WTC11 (cell line): ENCODE measurements at regions not wholly inside any gene's neighbourhood (a gene's known extent, or its start where the extent isn't known, plus 50 kb on each side); places are given as distances from the start of the nearest gene placed in this dataset.

Source experiments
- ATAC-seq: fragments of 200-7000 bp; cut with Tn5 transposase; 2 replicates; pipeline ENCODE4 v1.10.0; 2021; ENCODE audit warnings: mild to moderate bottlenecking, moderate library complexity
- CTCF ChIA-PET: fragments of 300-600 bp; sonication (Branson Sonifier 250); formaldehyde crosslinking; loops from one replicate; lab custom pipeline; 2021; ENCODE audit warnings: antibody characterized with exemption; lab: Charles Lee
- POLR2A ChIA-PET: fragments of 350-600 bp; sonication (Branson Sonifier 250); formaldehyde crosslinking; loops from one replicate; lab custom pipeline; 2021; ENCODE audit warnings: antibody characterized with exemption; lab: Charles Lee
- DNase-seq: peaks from one replicate; pipeline ENCODE4 v3.0.0; 2021; ENCODE audit warnings: low spot score
- H3K27ac Mint-ChIP-seq: 2 replicates; pipeline ENCODE4 v1.8.0; 2021; ENCODE audit warnings: mixed read lengths
- H3K27me3 Mint-ChIP-seq: 2 replicates; pipeline ENCODE4 v1.8.0; 2021; ENCODE audit warnings: low read depth, mild to moderate bottlenecking, moderate library complexity, mixed read lengths
- H3K36me3 Mint-ChIP-seq: 2 replicates; pipeline ENCODE4 v1.8.0; 2021; ENCODE audit warnings: mixed read lengths
- H3K4me1 Mint-ChIP-seq: 2 replicates; pipeline ENCODE4 v1.8.0; 2022; ENCODE audit warnings: mixed read lengths
- H3K4me3 Mint-ChIP-seq: 2 replicates; pipeline ENCODE4 v1.8.0; 2021; ENCODE audit warnings: mild to moderate bottlenecking, moderate library complexity, mixed read lengths
- H3K9me3 Mint-ChIP-seq: 2 replicates; pipeline ENCODE4 v1.8.0; 2021; ENCODE audit warnings: mixed read lengths
- AFF4 ChIP-seq: sonication (generic); formaldehyde crosslinking; IDR thresholded peaks from 2 replicates; pipeline ENCODE4 v1.8.1; 2023; ENCODE audit warnings: mild to moderate bottlenecking, missing genetic modification reagents, borderline replicate concordance
- CREM ChIP-seq: sonication (generic); formaldehyde crosslinking; IDR thresholded peaks from 2 replicates; pipeline ENCODE4 v1.8.1; 2022; ENCODE audit warnings: mild to moderate bottlenecking, missing genetic modification reagents, moderate library complexity
- ELF4 ChIP-seq: sonication (generic); formaldehyde crosslinking; IDR thresholded peaks from 2 replicates; pipeline ENCODE4 v1.8.1; 2022; ENCODE audit warnings: low read depth, mild to moderate bottlenecking, moderate library complexity, missing genetic modification reagents
- ERG ChIP-seq: fragments of 250-450 bp; sonication (Bioruptor Pico); IDR thresholded peaks from 2 replicates; pipeline ENCODE4 v1.8.0; 2021; ENCODE audit warnings: mild to moderate bottlenecking
- ETV6 ChIP-seq: sonication (generic); formaldehyde crosslinking; IDR thresholded peaks from 2 replicates; pipeline ENCODE4 v1.8.1; 2022; ENCODE audit warnings: mild to moderate bottlenecking, missing genetic modification reagents
- FOXP1 ChIP-seq: sonication (generic); formaldehyde crosslinking; IDR thresholded peaks from 2 replicates; pipeline ENCODE4 v1.8.0; 2022; ENCODE audit warnings: missing genetic modification reagents, mild to moderate bottlenecking, moderate library complexity, borderline replicate concordance
- GRHL2 ChIP-seq: fragments of 250-450 bp; sonication (Bioruptor Pico); IDR thresholded peaks from 2 replicates; pipeline ENCODE4 v1.8.0; 2022; ENCODE audit warnings: mild to moderate bottlenecking, moderate library complexity; ENCODE audit not compliant: insufficient replicate concordance, severe bottlenecking
- IRF2 ChIP-seq: sonication (generic); formaldehyde crosslinking; IDR thresholded peaks from 2 replicates; pipeline ENCODE4 v1.8.0; 2022; ENCODE audit warnings: low read depth, missing genetic modification reagents, borderline replicate concordance
- KAT7 ChIP-seq: sonication (generic); formaldehyde crosslinking; IDR thresholded peaks from 2 replicates; pipeline ENCODE4 v1.8.1; 2023; ENCODE audit warnings: missing genetic modification reagents, mild to moderate bottlenecking, borderline replicate concordance
- MYBL2 ChIP-seq: sonication (generic); formaldehyde crosslinking; IDR thresholded peaks from 2 replicates; pipeline ENCODE4 v1.8.1; 2023; ENCODE audit warnings: mild to moderate bottlenecking, moderate library complexity, missing genetic modification reagents
- NFYB ChIP-seq: sonication (generic); formaldehyde crosslinking; conservative IDR thresholded peaks from 2 replicates; pipeline ENCODE4 v1.8.0; 2022; ENCODE audit warnings: low read depth, missing genetic modification reagents
- NR1H2 ChIP-seq: sonication (generic); formaldehyde crosslinking; IDR thresholded peaks from 2 replicates; pipeline ENCODE4 v1.9.0; 2021; ENCODE audit warnings: mild to moderate bottlenecking, moderate library complexity, missing genetic modification reagents
- OVOL2 ChIP-seq: fragments of 250-450 bp; sonication (Bioruptor Pico); IDR thresholded peaks from 2 replicates; pipeline ENCODE4 v1.9.0; 2021; ENCODE audit warnings: mild to moderate bottlenecking, borderline replicate concordance
- PRRX2 ChIP-seq: fragments of 250-450 bp; sonication (Bioruptor Pico); IDR thresholded peaks from 2 replicates; pipeline ENCODE4 v1.8.0; 2021; ENCODE audit warnings: mild to moderate bottlenecking
- RELA ChIP-seq: sonication (generic); formaldehyde crosslinking; IDR thresholded peaks from 2 replicates; pipeline ENCODE4 v1.8.1; 2022; ENCODE audit warnings: missing genetic modification reagents, mild to moderate bottlenecking, borderline replicate concordance
- SP1 ChIP-seq: sonication (generic); formaldehyde crosslinking; conservative IDR thresholded peaks from 2 replicates; pipeline ENCODE4 v1.8.1; 2022; ENCODE audit warnings: missing genetic modification reagents
- TCF7 ChIP-seq: sonication (generic); formaldehyde crosslinking; IDR thresholded peaks from 2 replicates; pipeline ENCODE4 v1.8.0; 2022; ENCODE audit warnings: mild to moderate bottlenecking, low read depth, missing genetic modification reagents, moderate library complexity
- TEAD1 ChIP-seq: sonication (generic); formaldehyde crosslinking; IDR thresholded peaks from 2 replicates; pipeline ENCODE4 v1.8.0; 2022; ENCODE audit warnings: mild to moderate bottlenecking, missing genetic modification reagents
- TP53 ChIP-seq: sonication (generic); formaldehyde crosslinking; IDR thresholded peaks from 2 replicates; pipeline ENCODE4 v1.8.1; 2023; ENCODE audit warnings: mild to moderate bottlenecking, missing genetic modification reagents
- USF1 ChIP-seq: sonication (generic); formaldehyde crosslinking; IDR thresholded peaks from 2 replicates; pipeline ENCODE4 v1.8.0; 2022; ENCODE audit warnings: mild to moderate bottlenecking, missing genetic modification reagents
- ZBTB43 ChIP-seq: sonication (generic); formaldehyde crosslinking; IDR thresholded peaks from 2 replicates; pipeline ENCODE4 v1.8.1; 2023; ENCODE audit warnings: mild to moderate bottlenecking, missing genetic modification reagents
- ZNF138 ChIP-seq: sonication (generic); formaldehyde crosslinking; conservative IDR thresholded peaks from 2 replicates; pipeline ENCODE4 v1.8.1; 2022; ENCODE audit warnings: mild to moderate bottlenecking, moderate library complexity, missing genetic modification reagents
- ZNF263 ChIP-seq: sonication (generic); formaldehyde crosslinking; IDR thresholded peaks from 2 replicates; pipeline ENCODE4 v1.8.1; 2022; ENCODE audit warnings: low read depth, mild to moderate bottlenecking, moderate library complexity, missing genetic modification reagents
- ZNF423 ChIP-seq: fragments of 250-450 bp; sonication (Bioruptor Pico); IDR thresholded peaks from 2 replicates; pipeline ENCODE4 v2.1.2; 2022; ENCODE audit warnings: mild to moderate bottlenecking, moderate library complexity

- Mint-ChIP-seq H3K36me3 (peaks cover 8% of the 10 kb centered on the region), H3K9me3 (peaks cover 13% of the 10 kb centered on the region), H3K27me3 (no peaks in the 10 kb centered on the region)
- no peak for TF ChIP-seq IRF2 (CRISPR knock-in tag)
- TF ChIP-seq, all 79 proteins: peak for 0
- CTCF ChIA-PET, result no interaction called here
- H3K27ac Mint-ChIP-seq, result no peak overlapping the region
- peaks cover 3% of the 10 kb centered on the region for H3K4me1 Mint-ChIP-seq
- DNase-seq (no peak), ATAC-seq (no peak)
- no peak overlapping the region for H3K4me3 Mint-ChIP-seq
- POLR2A ChIA-PET, result no interaction called here
These were observed 279.3 kb downstream of the SKIDA1 start for GRCh38 chr10:21246178-21246577.

- CTCF ChIA-PET, result no interaction called here
- no peak for TF ChIP-seq ZBTB43 (CRISPR knock-in tag)
- no peak for TF ChIP-seq NFYB (CRISPR knock-in tag)
- no peak for TF ChIP-seq ZNF423 (CRISPR knock-in tag)
- TF ChIP-seq TP53 (CRISPR knock-in tag), result no peak
- no peak for TF ChIP-seq CREM (CRISPR knock-in tag)
- no peak for TF ChIP-seq KAT7 (CRISPR knock-in tag)
- no peak for TF ChIP-seq MYBL2
- no peak for TF ChIP-seq ZNF263
- no peak for TF ChIP-seq ZNF138 (CRISPR knock-in tag)
- no peak for TF ChIP-seq RELA
- no peak for TF ChIP-seq IRF2 (CRISPR knock-in tag)
- TF ChIP-seq PRRX2 (CRISPR knock-in tag), result no peak
- TF ChIP-seq, all 79 proteins: peak for 0
- POLR2A ChIA-PET, result no interaction called here
- no peak overlapping the region for H3K27ac Mint-ChIP-seq
- DNase-seq, result no peak
- ATAC-seq, result no peak
- H3K36me3 Mint-ChIP-seq, result no peaks in the 10 kb centered on the region
- peaks cover 5% of the 10 kb centered on the region for H3K4me1 Mint-ChIP-seq
- H3K9me3 Mint-ChIP-seq, result peaks cover 5% of the 10 kb centered on the region
- no peak overlapping the region for H3K4me3 Mint-ChIP-seq
- no peaks in the 10 kb centered on the region for H3K27me3 Mint-ChIP-seq
These were observed 281.7 kb downstream of the SKIDA1 start for GRCh38 chr10:21243748-21244257.

- DNase-seq, result no peak
- CTCF ChIA-PET, result interaction anchor here (0.6 kb wide), 2 partner anchors 105 to 236 kb away, joined by 3 read pairs; no protein-coding TSS in a partner anchor
These were observed 282.6 kb downstream of the SKIDA1 start for GRCh38 chr10:21242915-21243314.

More at GRCh38 chr10:21242915-21243314, 282.6 kb downstream of the SKIDA1 start:
- POLR2A ChIA-PET, result no interaction called here
- Mint-ChIP-seq H3K27ac (peak overlapping the region; percentile 37; the same call in 1 of the 2 replicates), H3K27me3 (no peaks in the 10 kb centered on the region), H3K4me1 (peaks cover 5% of the 10 kb centered on the region), H3K4me3 (no peak overlapping the region), H3K9me3 (peaks cover 5% of the 10 kb centered on the region), H3K36me3 (no peaks in the 10 kb centered on the region)
- no peak for ATAC-seq
- TF ChIP-seq ERG (CRISPR knock-in tag) (no peak), TEAD1 (CRISPR knock-in tag) (no peak), SP1 (CRISPR knock-in tag) (no peak), ETV6 (CRISPR knock-in tag) (no peak), GRHL2 (CRISPR knock-in tag) (no peak), NR1H2 (no peak), TCF7 (CRISPR knock-in tag) (no peak), USF1 (CRISPR knock-in tag) (no peak), ELF4 (CRISPR knock-in tag) (no peak), OVOL2 (CRISPR knock-in tag) (no peak), FOXP1 (no peak), AFF4 (CRISPR knock-in tag) (no peak)
